Neuron (in vitro differentiated cells): ENCODE measurements at regions not wholly inside any gene's neighbourhood (a gene's known extent, or its start where the extent isn't known, plus 50 kb on each side); places are given as distances from the start of the nearest gene placed in this dataset.

ENCODE experiments used
- H2AFZ ChIP-seq: one replicate; pipeline ENCODE4 v1.6.1; 2013; ENCODE audit warnings: low read depth, mild to moderate bottlenecking, inconsistent platforms, low read length, moderate library complexity
- H3K27me3 ChIP-seq: one replicate; pipeline ENCODE4 v1.6.1; 2013; ENCODE audit warnings: low read length; ENCODE audit not compliant: insufficient read depth
- H3K36me3 ChIP-seq: one replicate; pipeline ENCODE4 v1.6.1; 2013; ENCODE audit warnings: low read length; ENCODE audit not compliant: insufficient read depth
- H3K4me1 ChIP-seq: one replicate; pipeline ENCODE4 v1.6.1; 2013; ENCODE audit warnings: low read length; ENCODE audit not compliant: insufficient read depth
- H3K4me3 ChIP-seq: 2 replicates; pipeline ENCODE4 v1.5.1; 2013; ENCODE audit warnings: mild to moderate bottlenecking, low read length, moderate library complexity
- H3K9me3 ChIP-seq: one replicate; pipeline ENCODE4 v1.6.1; 2013; ENCODE audit warnings: low read length

DNA sequence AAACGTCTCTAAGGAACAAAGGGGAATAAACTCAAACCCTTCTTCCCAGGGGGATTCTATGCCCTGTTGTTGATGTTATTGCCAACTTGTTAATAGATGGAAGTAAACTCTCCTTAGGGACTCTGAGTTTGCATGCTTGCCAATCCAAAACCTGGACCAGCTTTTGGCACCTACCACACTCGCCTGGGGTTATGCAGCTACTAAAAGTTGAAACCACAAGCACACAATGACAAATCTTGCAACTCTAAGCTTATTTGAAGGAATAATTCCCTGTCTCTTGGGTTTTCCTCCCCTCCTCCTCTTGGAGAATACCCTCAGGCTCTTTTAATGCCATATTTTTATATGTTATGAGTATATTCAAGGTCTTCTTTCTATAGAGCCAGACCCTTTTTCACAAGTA is 484.1 kb downstream of the FBXO15 start:
- H3K9me3 ChIP-seq: no peaks in the 10 kb centered on the region
- no peaks in the 10 kb centered on the region for H3K4me1 ChIP-seq
- no peak overlapping the region for H3K4me3 ChIP-seq
- H3K27me3 ChIP-seq: peaks cover 6% of the 10 kb centered on the region
- no peaks in the 10 kb centered on the region for H3K36me3 ChIP-seq
- no peak overlapping the region for H2AFZ ChIP-seq

DNA sequence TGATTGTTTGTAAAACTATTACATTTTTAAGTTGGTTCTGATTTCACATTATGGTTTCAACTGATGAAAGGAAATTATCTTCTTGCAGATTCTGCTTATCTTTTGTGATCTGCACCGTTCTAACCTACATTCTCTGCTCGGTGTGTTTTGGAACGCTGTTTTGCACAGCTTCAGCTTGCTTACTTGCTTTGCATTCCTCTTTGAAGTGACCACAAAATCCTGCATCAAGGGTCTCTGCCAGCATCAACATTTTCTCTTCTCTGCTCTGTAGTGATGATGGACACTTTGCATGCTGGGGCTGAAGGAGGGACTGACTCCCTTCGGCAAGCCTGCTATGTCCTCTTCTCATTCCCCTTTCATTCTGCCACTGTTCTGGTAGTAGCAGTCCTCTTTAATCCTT is 485.2 kb downstream of the FBXO15 start:
- H3K36me3 ChIP-seq: no peaks in the 10 kb centered on the region
- H3K27me3 ChIP-seq: peaks cover 6% of the 10 kb centered on the region
- H2AFZ ChIP-seq: no peak overlapping the region
- no peaks in the 10 kb centered on the region for H3K9me3 ChIP-seq
- H3K4me3 ChIP-seq: no peak overlapping the region
- H3K4me1 ChIP-seq: no peaks in the 10 kb centered on the region

DNA sequence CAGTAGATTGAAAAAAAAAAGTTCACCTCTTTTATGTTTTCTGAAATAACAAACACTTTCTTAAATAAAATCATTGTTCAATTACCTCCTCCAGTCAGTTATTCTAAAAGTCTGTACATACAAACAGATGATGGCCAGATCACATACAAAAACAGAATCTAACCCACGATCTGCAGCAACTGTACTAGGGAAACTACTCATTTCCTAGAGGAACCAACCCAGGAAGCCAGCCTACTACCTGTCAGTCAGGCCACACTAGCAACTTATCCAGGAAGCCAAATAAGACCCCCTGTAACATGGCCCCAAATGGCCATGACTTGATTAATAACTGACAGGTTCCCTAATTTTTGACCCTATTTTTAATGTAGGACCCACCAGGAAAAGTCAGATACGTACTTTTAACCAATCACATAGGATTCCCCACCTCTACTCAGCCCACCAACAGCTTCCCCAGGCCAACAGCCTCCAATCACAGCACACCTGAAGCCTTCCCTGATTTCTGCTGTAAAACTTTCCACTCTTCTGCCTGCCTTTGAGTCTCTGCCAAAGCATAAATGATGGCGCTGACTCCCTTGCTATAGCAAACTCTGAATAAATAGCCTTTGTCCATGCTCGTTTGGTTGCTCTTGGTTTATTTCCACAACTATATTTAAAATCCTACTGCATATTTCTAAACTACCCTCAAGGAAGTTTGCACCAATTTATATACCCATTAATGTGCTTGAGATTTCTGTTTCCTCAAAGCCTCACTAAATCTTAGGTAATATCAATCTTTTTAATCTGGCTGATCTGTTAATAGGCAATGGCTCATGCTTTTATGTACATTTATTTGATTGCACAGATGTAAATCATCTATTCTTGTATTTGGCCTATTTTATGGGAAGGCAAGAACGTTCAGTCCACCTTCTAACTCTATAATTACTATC is 486.4 kb downstream of the FBXO15 start:
- Histone ChIP-seq H3K4me1 (no peaks in the 10 kb centered on the region), H3K36me3 (no peaks in the 10 kb centered on the region), H3K27me3 (peaks cover 6% of the 10 kb centered on the region), H3K9me3 (no peaks in the 10 kb centered on the region), H3K4me3 (no peak overlapping the region), H2AFZ (no peak overlapping the region)

DNA sequence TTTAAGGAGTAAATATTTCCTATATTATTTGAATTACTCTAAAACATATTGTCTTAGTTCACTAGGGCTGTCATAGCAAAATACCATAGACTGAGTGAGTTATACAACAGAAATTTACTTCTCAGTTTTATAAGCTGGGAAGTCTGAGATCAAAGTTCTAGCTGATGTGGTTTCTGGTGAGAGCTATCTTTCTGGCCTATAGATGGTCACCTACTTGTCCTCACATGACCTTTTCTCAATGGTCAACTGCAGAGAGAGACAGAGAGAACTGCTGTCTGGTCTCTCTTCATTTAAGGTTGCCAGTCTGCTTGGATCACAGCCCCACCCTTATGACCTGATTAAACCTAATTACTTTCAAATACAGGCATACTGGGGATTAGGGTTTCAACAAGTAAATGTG is 490.9 kb downstream of the FBXO15 start:
- no peaks in the 10 kb centered on the region for H3K4me1 ChIP-seq
- H3K9me3 ChIP-seq: no peaks in the 10 kb centered on the region
- H2AFZ ChIP-seq: no peak overlapping the region
- no peak overlapping the region for H3K4me3 ChIP-seq
- no peaks in the 10 kb centered on the region for H3K36me3 ChIP-seq
- H3K27me3 ChIP-seq: peaks cover 6% of the 10 kb centered on the region

DNA sequence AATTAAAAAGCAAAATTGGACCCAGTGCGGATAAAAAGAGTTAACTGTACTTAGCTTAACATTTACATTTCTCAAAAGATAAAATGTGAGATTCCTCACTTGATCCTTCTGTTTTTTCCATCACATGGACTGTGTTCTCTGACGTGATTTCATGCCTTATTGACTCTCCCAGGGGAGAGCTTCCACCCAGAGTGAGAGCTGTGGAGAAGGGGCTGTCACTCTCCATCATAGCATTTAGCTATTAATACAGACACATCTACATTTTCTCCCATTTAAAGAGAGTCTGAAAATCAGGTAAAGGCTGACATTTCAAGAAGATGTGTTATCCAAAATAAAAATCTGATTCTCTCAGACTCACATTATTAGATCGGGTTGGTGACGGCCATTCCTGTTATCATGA is 493.8 kb downstream of the FBXO15 start:
- no peaks in the 10 kb centered on the region for H3K36me3 ChIP-seq
- no peak overlapping the region for H2AFZ ChIP-seq
- no peaks in the 10 kb centered on the region for H3K9me3 ChIP-seq
- no peaks in the 10 kb centered on the region for H3K4me1 ChIP-seq
- no peaks in the 10 kb centered on the region for H3K27me3 ChIP-seq
- H3K4me3 ChIP-seq: no peak overlapping the region

DNA sequence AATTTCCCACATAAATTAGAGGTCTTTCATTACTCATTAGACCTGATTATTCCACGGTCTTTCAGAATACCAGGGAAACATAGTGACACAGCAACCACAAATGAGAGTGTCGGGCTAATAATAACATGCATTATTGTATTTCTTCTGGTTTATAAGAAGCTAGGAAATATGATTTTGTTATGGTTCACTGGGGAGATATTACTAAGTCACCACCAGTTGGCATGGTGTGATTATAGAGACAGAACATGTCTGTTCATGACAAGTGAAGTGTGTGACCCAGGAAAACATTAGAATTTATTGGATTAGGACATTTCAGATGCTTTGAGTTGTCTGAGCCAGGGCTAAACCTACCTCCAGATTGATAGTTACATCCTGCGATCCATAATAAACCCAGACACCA is 494.4 kb downstream of the FBXO15 start:
- no peaks in the 10 kb centered on the region for H3K27me3 ChIP-seq
- no peaks in the 10 kb centered on the region for H3K4me1 ChIP-seq
- no peak overlapping the region for H3K4me3 ChIP-seq
- H3K36me3 ChIP-seq: no peaks in the 10 kb centered on the region
- H2AFZ ChIP-seq: no peak overlapping the region
- no peaks in the 10 kb centered on the region for H3K9me3 ChIP-seq

DNA sequence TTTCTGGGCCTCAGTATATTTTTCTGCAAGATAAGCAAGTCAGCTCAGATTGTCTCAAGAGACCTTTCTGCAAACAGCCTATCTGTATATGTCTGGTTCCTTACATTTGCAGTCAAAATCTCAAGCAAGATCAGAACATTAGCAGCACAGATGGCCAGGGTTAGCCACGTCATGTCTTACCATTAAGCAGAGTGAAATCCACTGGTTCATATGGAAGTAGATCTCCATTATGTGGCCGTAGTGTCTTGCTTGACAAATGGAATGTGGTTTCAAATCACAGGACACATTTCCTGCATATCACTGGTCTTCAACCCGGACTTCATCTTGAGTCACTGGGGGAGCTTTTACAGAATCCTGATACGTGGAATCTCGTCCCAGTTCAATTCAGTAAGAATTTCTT is 500.2 kb downstream of the FBXO15 start:
- H3K27me3 ChIP-seq: no peaks in the 10 kb centered on the region
- no peaks in the 10 kb centered on the region for H3K9me3 ChIP-seq
- H3K4me3 ChIP-seq: no peak overlapping the region
- H2AFZ ChIP-seq: no peak overlapping the region
- peaks cover 5% of the 10 kb centered on the region for H3K4me1 ChIP-seq
- no peaks in the 10 kb centered on the region for H3K36me3 ChIP-seq

DNA sequence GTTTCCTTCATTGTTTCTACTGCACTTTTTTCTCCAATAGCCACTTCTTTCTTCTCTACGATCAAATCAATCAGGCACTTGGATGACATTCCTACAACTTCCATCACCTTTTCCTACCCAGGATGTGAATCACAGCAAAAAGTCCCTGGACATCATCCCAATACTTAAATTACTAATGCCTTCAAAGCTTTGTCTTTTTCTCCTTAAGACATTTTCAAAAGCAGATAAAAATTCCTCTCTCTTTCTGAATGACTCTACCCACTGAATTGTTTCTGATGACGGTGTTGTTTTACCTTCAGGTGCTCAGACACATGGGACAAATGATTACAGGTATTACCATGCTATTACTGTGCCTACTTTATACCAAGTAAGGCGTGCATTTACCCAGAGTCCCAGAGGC is 500.9 kb downstream of the FBXO15 start:
- no peaks in the 10 kb centered on the region for H3K36me3 ChIP-seq
- H3K27me3 ChIP-seq: no peaks in the 10 kb centered on the region
- peaks cover 5% of the 10 kb centered on the region for H3K4me1 ChIP-seq
- H3K9me3 ChIP-seq: no peaks in the 10 kb centered on the region
- H2AFZ ChIP-seq: no peak overlapping the region
- no peak overlapping the region for H3K4me3 ChIP-seq

DNA sequence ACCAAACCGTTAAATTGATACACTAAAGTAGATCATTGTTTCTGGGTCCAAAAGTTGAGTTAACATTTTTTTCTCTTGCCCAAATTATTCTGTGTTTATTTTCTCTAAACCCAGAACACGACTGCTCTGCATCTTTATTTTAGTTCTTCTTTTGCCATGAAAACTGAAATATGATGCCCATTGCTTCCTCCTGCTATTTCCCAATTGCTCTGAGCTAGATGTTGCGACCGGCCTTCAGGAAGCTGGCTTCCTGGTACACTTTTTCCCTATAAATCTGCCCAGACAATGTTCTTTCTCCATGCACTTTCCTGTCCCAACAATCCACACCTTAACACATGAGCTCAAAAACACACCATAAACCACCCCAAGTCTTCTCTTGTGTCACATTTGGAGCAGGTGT is 501.4 kb downstream of the FBXO15 start:
- Histone ChIP-seq H3K9me3 (no peaks in the 10 kb centered on the region), H3K27me3 (no peaks in the 10 kb centered on the region), H3K36me3 (no peaks in the 10 kb centered on the region), H3K4me3 (no peak overlapping the region), H2AFZ (no peak overlapping the region), H3K4me1 (peaks cover 5% of the 10 kb centered on the region)

DNA sequence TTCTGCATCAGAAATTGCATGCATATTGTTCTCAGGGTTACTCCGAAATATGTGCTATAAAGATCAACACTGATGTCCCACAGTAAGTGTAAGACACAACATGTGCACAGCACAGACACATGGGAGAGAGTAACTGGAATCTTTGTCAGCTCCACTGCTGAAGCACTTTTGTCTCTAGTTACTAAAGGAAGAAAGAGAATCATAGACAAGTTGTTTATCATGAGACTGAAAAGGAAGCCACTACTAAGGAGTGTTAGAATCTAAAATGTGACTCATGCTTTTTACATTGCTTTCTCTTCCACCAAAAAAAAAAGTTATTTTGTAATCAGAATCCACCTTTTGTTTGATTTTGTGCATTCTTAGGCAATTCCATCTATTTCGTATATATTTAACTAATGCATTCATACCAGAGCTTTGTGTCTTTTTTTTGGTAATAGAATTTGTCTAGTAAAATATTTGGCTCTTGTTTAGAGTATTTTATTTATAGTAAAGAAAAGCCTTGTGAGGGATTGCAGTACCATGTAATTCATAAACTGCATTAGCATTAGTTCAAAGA is 502.4 kb downstream of the FBXO15 start:
- Histone ChIP-seq H3K9me3 (no peaks in the 10 kb centered on the region), H3K4me3 (no peak overlapping the region), H3K4me1 (peaks cover 5% of the 10 kb centered on the region), H3K27me3 (no peaks in the 10 kb centered on the region), H2AFZ (no peak overlapping the region), H3K36me3 (no peaks in the 10 kb centered on the region)

DNA sequence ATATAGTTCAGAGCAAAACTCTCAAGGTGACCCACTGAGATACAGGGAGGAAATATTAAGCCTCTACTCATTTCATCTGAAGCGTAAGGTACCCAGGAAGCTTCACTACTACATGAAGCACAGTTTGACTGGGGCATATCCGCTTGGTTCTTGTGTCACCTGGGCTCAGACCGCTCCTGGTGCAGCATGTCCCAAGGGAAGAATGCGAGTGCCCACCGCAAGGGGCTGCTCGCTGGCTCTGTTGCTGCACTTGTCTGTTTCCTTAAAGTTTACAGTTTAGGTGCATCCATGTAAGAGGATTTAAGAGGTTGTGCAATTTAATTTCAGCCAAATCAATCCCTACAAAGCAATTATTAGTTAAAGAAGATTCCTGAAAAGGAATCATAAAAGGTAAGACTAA is 507.8 kb downstream of the FBXO15 start:
- no peaks in the 10 kb centered on the region for H3K9me3 ChIP-seq
- H3K36me3 ChIP-seq: no peaks in the 10 kb centered on the region
- H2AFZ ChIP-seq: no peak overlapping the region
- no peak overlapping the region for H3K4me3 ChIP-seq
- no peaks in the 10 kb centered on the region for H3K27me3 ChIP-seq
- no peaks in the 10 kb centered on the region for H3K4me1 ChIP-seq

DNA sequence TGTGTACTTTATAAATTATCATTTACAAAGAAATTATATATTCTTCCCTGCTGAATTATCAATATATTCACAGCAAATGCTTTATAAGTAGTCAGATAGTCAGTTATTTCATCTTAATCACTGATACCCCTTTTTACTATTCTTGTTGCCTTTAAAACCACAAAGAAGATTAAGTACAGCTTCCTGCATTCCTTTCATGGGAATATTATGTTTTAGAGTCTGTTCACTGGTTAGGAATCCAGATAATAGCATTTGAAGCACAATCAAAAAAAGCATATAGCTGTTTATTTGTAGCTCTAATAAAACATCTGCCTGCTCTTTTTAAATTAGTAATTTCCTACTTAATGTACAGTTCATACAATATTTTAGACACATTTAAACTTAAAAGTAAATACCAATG is 508.9 kb downstream of the FBXO15 start:
- H3K9me3 ChIP-seq: no peaks in the 10 kb centered on the region
- H3K4me3 ChIP-seq: no peak overlapping the region
- no peaks in the 10 kb centered on the region for H3K36me3 ChIP-seq
- H3K4me1 ChIP-seq: no peaks in the 10 kb centered on the region
- H3K27me3 ChIP-seq: no peaks in the 10 kb centered on the region
- no peak overlapping the region for H2AFZ ChIP-seq

DNA sequence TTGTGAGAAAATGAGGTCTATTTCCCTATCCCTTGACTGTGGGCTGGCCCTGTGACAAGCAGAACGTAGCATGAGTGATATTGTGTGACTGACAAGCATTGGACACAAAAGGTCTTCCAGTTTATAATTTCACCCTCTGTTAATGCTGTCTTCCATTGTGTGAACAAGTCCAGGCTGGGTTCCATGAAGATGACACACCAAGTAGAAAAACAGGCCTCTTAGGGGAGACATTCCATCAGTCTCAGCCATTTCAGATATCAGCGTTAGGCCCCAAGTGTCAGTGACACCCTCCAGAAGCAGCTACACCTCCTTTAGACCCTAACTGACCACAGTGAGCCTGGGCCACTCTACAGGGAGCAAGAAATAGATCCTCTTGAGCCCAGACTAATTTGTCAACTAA is 511.3 kb downstream of the FBXO15 start:
- no peaks in the 10 kb centered on the region for H3K27me3 ChIP-seq
- no peaks in the 10 kb centered on the region for H3K4me1 ChIP-seq
- H3K9me3 ChIP-seq: no peaks in the 10 kb centered on the region
- H3K4me3 ChIP-seq: no peak overlapping the region
- no peak overlapping the region for H2AFZ ChIP-seq
- H3K36me3 ChIP-seq: no peaks in the 10 kb centered on the region

DNA sequence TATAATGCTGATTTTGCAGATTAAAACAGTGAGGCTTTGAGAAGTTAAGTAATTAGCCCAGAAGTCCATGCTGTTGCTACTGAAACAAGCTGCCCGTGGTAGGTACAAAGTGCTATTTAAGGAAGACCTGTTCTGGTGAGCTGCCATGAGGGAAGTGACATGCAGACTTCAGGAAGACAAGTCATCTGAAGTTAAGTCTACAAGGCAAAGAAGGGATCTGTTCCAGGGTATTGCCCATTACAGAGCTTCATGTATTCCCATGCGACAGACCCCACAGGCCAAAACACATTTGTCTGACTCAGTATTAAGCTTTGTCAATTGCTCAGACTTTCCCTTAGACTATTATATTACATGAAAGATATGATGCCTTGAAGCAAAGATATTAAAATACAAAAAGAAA is 520.8 kb downstream of the FBXO15 start:
- no peaks in the 10 kb centered on the region for H3K9me3 ChIP-seq
- H3K36me3 ChIP-seq: no peaks in the 10 kb centered on the region
- no peaks in the 10 kb centered on the region for H3K4me1 ChIP-seq
- H2AFZ ChIP-seq: no peak overlapping the region
- H3K4me3 ChIP-seq: no peak overlapping the region
- no peaks in the 10 kb centered on the region for H3K27me3 ChIP-seq
